ENCODE measurements at regions not wholly inside any gene's neighbourhood (a gene's known extent, or its start where the extent isn't known, plus 50 kb on each side); places are given as distances from the start of the nearest gene placed in this dataset.
"Not testable (repeated sequence)": the region's sequence is repeated elsewhere in the genome, so short reads cannot be mapped to it uniquely, and the experiment has no call there.

DNA sequence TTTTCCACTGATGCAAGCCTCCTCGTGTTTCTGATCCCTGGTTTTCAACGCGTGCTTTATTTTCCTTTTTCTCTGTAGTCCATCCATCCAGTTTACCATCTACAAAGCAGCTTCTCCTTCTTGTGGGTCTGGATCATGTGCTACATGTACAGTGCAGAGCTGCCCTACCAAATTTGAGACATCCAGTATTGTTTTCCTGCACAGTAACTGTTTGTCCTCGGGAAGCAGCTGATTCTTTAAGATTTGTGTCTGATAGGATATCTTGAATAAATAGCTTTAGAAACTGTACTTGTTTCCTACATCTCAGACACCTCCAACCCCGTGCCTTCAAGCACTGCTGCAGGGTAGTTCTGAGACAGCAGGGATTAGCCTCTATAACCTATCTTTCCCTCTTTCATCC lies 368.1 kb upstream of the FAR2 start:
- H3K27ac Mint-ChIP-seq (ENCODE audit: low read depth, unreplicated experiment), result no peak overlapping the region
- H3K36me3 Mint-ChIP-seq (ENCODE audit: insufficient read depth, unreplicated experiment), result no peaks in the 10 kb centered on the region
- TF ChIP-seq, protein P1, sequence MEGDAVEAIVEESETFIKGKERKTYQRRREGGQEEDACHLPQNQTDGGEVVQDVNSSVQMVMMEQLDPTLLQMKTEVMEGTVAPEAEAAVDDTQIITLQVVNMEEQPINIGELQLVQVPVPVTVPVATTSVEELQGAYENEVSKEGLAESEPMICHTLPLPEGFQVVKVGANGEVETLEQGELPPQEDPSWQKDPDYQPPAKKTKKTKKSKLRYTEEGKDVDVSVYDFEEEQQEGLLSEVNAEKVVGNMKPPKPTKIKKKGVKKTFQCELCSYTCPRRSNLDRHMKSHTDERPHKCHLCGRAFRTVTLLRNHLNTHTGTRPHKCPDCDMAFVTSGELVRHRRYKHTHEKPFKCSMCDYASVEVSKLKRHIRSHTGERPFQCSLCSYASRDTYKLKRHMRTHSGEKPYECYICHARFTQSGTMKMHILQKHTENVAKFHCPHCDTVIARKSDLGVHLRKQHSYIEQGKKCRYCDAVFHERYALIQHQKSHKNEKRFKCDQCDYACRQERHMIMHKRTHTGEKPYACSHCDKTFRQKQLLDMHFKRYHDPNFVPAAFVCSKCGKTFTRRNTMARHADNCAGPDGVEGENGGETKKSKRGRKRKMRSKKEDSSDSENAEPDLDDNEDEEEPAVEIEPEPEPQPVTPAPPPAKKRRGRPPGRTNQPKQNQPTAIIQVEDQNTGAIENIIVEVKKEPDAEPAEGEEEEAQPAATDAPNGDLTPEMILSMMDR (IDR thresholded peaks at IDR 0.05; ENCODE audit: unreplicated experiment), result no peak
- BruUV-seq (replicated peaks), result no TSS peak
- no peaks in the 10 kb centered on the region for H3K27me3 Mint-ChIP-seq (ENCODE audit: insufficient read depth, unreplicated experiment)
- intact Hi-C loops (cut with micrococcal nuclease), result no loop called here
- no peak overlapping the region for H3K4me3 Mint-ChIP-seq (ENCODE audit: unreplicated experiment)
- H3K9me3 Mint-ChIP-seq (ENCODE audit: unreplicated experiment), result no peaks in the 10 kb centered on the region
- peaks cover 7% of the 10 kb centered on the region for H3K4me1 Mint-ChIP-seq (ENCODE audit: insufficient read depth, unreplicated experiment)
- ChIA-PET CTCF (interaction anchor here (0.6 kb wide), 1 partner anchor 297 kb away, joined by 3 read pairs; no protein-coding TSS in a partner anchor), POLR2A (interaction anchor here (0.7 kb wide), 1 partner anchor 599 kb away, joined by 3 read pairs; no protein-coding TSS in a partner anchor)
- DNase-seq (ENCODE audit: unreplicated experiment), result no peak

DNA sequence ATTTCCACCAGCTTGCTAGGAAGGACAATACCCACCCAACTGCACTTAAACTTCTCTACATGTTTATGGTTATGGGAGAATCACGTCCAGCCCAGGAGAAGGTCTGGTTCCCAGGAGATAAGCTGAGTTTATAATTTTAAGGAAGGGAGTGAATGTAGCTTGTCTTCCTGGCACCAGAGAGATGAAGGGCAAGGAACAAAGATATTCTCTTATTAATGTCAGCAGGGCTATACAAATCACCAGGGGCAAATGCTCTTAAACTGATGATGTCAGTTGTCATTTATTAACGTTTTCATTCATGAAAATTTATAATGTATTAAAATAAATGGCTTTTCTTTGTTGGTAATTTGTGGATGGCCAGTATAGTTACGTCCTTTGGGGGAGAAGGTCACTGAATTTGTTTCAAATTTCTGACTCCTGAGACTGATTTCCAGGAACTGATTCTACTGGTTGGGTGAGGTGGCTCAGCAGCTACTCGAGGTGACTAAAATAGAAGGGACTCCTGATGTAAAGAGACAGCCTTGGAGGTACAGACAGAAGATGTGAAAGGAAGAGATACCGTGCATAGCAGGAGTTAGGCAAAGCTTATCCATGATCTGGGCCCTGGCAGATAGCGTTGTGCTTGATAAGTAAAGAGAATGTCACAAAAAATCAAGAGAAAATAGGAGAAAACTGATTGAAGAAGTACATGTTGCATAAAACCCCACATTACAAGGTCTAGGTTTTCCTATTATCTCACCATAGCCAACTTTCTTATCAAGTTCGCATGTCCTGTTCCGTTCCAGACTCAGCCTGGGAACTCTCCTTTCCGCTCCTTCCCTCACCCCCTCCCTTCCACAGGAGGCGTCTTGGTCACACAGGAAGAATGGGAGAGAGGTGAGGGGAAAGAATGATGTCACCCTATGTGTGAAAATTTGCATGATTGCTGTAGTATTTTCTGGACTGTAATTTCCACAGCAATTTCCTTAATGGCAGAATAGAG lies 367.1 kb upstream of the FAR2 start:
- POLR2A ChIA-PET, result no interaction called here
- no peak for DNase-seq (ENCODE audit: unreplicated experiment)
- CTCF ChIA-PET, result interaction anchor here (0.5 to 0.6 kb wide), 2 partner anchors 44 to 333 kb away, joined by 3 read pairs; no protein-coding TSS in a partner anchor
- TF ChIP-seq, protein P1 (IDR thresholded peaks at IDR 0.05; ENCODE audit: unreplicated experiment), result no peak
- H3K4me3 Mint-ChIP-seq (ENCODE audit: unreplicated experiment), result no peak overlapping the region
- H3K27me3 Mint-ChIP-seq (ENCODE audit: insufficient read depth, unreplicated experiment), result no peaks in the 10 kb centered on the region
- H3K27ac Mint-ChIP-seq (ENCODE audit: low read depth, unreplicated experiment), result no peak overlapping the region
- H3K36me3 Mint-ChIP-seq (ENCODE audit: insufficient read depth, unreplicated experiment), result no peaks in the 10 kb centered on the region
- no TSS peak for BruUV-seq (replicated peaks)
- intact Hi-C loops (cut with micrococcal nuclease), result no loop called here
- H3K9me3 Mint-ChIP-seq (ENCODE audit: unreplicated experiment), result no peaks in the 10 kb centered on the region
- H3K4me1 Mint-ChIP-seq (ENCODE audit: insufficient read depth, unreplicated experiment), result peaks cover 7% of the 10 kb centered on the region

DNA sequence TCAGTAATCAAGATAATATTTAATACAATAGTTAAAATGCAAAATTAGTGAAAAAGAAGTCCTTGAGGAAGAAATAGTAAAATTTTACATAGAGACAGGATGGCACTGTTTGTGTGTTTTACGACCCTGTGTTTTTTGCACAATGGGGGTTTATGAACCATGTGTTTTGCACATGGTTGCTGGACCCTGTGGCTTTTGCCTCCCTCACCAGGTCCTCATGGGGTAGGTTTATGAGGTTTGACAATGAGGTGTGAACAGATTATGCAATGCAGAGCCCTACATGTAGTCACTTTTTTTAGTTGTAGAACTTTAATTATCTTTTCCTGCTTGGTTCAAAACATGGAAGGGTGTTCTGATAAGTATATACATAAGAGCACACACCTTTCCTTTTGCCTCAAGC lies 366.3 kb upstream of the FAR2 start:
- Mint-ChIP-seq H3K27ac (ENCODE audit: low read depth, unreplicated experiment) (no peak overlapping the region), H3K4me1 (ENCODE audit: insufficient read depth, unreplicated experiment) (peaks cover 7% of the 10 kb centered on the region), H3K36me3 (ENCODE audit: insufficient read depth, unreplicated experiment) (no peaks in the 10 kb centered on the region), H3K27me3 (ENCODE audit: insufficient read depth, unreplicated experiment) (no peaks in the 10 kb centered on the region), H3K9me3 (ENCODE audit: unreplicated experiment) (no peaks in the 10 kb centered on the region), H3K4me3 (ENCODE audit: unreplicated experiment) (no peak overlapping the region)
- POLR2A ChIA-PET, result no interaction called here
- intact Hi-C loops (cut with micrococcal nuclease), result no loop called here
- no peak for DNase-seq (ENCODE audit: unreplicated experiment)
- TF ChIP-seq, protein P1 (IDR thresholded peaks at IDR 0.05; ENCODE audit: unreplicated experiment), result no peak
- no TSS peak for BruUV-seq (replicated peaks)
- CTCF ChIA-PET, result no interaction called here

DNA sequence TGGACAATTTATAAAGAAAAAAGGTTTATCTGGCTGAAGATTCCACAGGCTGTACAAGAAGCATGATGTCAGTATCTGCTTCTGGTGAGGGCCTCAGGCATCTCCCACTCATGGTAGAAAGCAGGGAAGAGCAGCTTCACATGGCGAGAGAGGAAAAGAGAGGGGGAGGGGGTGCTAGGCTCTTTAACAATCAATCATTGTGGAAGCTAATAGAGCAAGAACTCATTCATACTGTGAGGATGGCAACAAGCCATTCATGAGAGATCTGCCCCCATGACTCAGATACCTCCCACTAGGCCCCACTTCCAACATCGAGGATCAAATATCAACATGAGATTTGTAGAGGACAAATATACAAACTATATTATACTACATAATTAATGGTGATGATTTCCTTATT lies 361.9 kb upstream of the FAR2 start:
- no peaks in the 10 kb centered on the region for H3K36me3 Mint-ChIP-seq (ENCODE audit: insufficient read depth, unreplicated experiment)
- no peak overlapping the region for H3K4me3 Mint-ChIP-seq (ENCODE audit: unreplicated experiment)
- POLR2A ChIA-PET, result no interaction called here
- H3K27me3 Mint-ChIP-seq (ENCODE audit: insufficient read depth, unreplicated experiment), result no peaks in the 10 kb centered on the region
- no TSS peak for BruUV-seq (replicated peaks)
- intact Hi-C loops (cut with micrococcal nuclease), result no loop called here
- no peaks in the 10 kb centered on the region for H3K9me3 Mint-ChIP-seq (ENCODE audit: unreplicated experiment)
- H3K4me1 Mint-ChIP-seq (ENCODE audit: insufficient read depth, unreplicated experiment), result no peaks in the 10 kb centered on the region
- no peak overlapping the region for H3K27ac Mint-ChIP-seq (ENCODE audit: low read depth, unreplicated experiment)
- CTCF ChIA-PET, result no interaction called here
- peak; percentile 6 for DNase-seq (ENCODE audit: unreplicated experiment)
- TF ChIP-seq, protein P1 (IDR thresholded peaks at IDR 0.05; ENCODE audit: unreplicated experiment), result no peak

DNA sequence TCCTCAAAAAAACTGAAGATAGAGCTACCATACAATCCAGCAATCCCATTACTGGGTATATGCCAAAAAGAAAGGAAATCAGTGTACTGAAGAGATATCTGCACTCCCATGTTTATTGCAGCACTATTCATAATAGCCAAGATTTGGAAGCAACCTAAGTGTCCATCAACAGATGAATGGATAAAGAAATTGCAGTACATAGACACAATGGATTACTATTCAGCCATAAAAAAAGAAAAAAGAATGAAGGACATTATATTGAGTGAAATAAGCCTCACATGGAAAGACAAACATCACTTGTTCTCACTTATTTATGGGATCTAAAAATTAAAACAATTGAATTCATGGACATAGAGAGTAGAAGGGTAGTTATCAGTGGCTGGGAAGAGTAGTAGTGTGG lies 360.8 kb upstream of the FAR2 start:
- H3K9me3 Mint-ChIP-seq (ENCODE audit: unreplicated experiment); H3K4me1 Mint-ChIP-seq (ENCODE audit: insufficient read depth, unreplicated experiment); POLR2A ChIA-PET; H3K27me3 Mint-ChIP-seq (ENCODE audit: insufficient read depth, unreplicated experiment); DNase-seq (ENCODE audit: unreplicated experiment); CTCF ChIA-PET; H3K36me3 Mint-ChIP-seq (ENCODE audit: insufficient read depth, unreplicated experiment); H3K27ac Mint-ChIP-seq (ENCODE audit: low read depth, unreplicated experiment); intact Hi-C loops (cut with micrococcal nuclease); H3K4me3 Mint-ChIP-seq (ENCODE audit: unreplicated experiment); BruUV-seq (replicated peaks): not testable (repeated sequence)

All from MCF 10A (cell line).